Astrocyte (in vitro differentiated cells and primary cell): ENCODE measurements at regions not wholly inside any gene's neighbourhood (a gene's known extent, or its start where the extent isn't known, plus 50 kb on each side); places are given as distances from the start of the nearest gene placed in this dataset.
"Not testable (repeated sequence)": the region's sequence is repeated elsewhere in the genome, so short reads cannot be mapped to it uniquely, and the experiment has no call there.

Source experiments
- DNase-seq: peaks from one replicate; pipeline ENCODE4 v3.0.0-alpha.2; 2010; ENCODE audit warnings: low read depth
- FAIRE-seq: peaks from 2 replicates; lab custom pipeline; 2011; peaks lifted over from hg19 to GRCh38; lab: Jason Lieb, UNC
- H2AFZ ChIP-seq: 2 replicates; pipeline ENCODE4 v1.6.0; 2012; ENCODE audit warnings: low read depth, low read length, inconsistent platforms
- H3K27ac ChIP-seq: 2 replicates; pipeline ENCODE4 v1.5.1; 2011; ENCODE audit warnings: low read depth, low read length, inconsistent platforms
- H3K27me3 ChIP-seq: 2 replicates; pipeline ENCODE4 v1.6.0; 2011; ENCODE audit warnings: low read length, inconsistent platforms; ENCODE audit not compliant: insufficient read depth
- H3K36me3 ChIP-seq: 2 replicates; pipeline ENCODE4 v1.5.1; 2011; ENCODE audit warnings: low read length, inconsistent platforms; ENCODE audit not compliant: insufficient read depth
- H3K4me1 ChIP-seq: 2 replicates; pipeline ENCODE4 v1.5.1; 2011; ENCODE audit warnings: low read length, inconsistent platforms; ENCODE audit not compliant: insufficient read depth
- H3K4me2 ChIP-seq: 2 replicates; pipeline ENCODE4 v1.6.0; 2012; ENCODE audit warnings: low read length, inconsistent platforms
- H3K4me3 ChIP-seq: 2 replicates; pipeline ENCODE4 v1.5.1; 2011; ENCODE audit warnings: low read depth, mild to moderate bottlenecking, low read length, inconsistent platforms; ENCODE audit not compliant: insufficient read depth
- H3K79me2 ChIP-seq: 2 replicates; pipeline ENCODE4 v1.6.0; 2012; ENCODE audit warnings: mild to moderate bottlenecking, low read length, inconsistent platforms; ENCODE audit not compliant: insufficient read depth
- H3K9ac ChIP-seq: 2 replicates; pipeline ENCODE4 v1.6.0; 2012; ENCODE audit warnings: mild to moderate bottlenecking, low read length, inconsistent platforms
- H3K9me3 ChIP-seq: 2 replicates; pipeline ENCODE4 v1.5.1; 2012; ENCODE audit warnings: low read depth, mild to moderate bottlenecking, low read length, inconsistent platforms; ENCODE audit not compliant: insufficient read depth
- H4K20me1 ChIP-seq: 2 replicates; pipeline ENCODE4 v1.6.0; 2012; ENCODE audit warnings: low read length, inconsistent platforms; ENCODE audit not compliant: insufficient read depth
- H3K27ac Mint-ChIP-seq: one replicate; pipeline ENCODE4 v1.8.0; 2021; ENCODE audit warnings: mild to moderate bottlenecking, mixed read lengths; ENCODE audit not compliant: unreplicated experiment
- H3K27me3 Mint-ChIP-seq: one replicate; pipeline ENCODE4 v1.8.0; 2021; ENCODE audit warnings: low read depth, mixed read lengths; ENCODE audit not compliant: unreplicated experiment
- H3K36me3 Mint-ChIP-seq: one replicate; pipeline ENCODE4 v1.8.0; 2021; ENCODE audit warnings: low read depth, mixed read lengths; ENCODE audit not compliant: unreplicated experiment
- H3K4me1 Mint-ChIP-seq: one replicate; pipeline ENCODE4 v1.8.0; 2021; ENCODE audit warnings: low read depth, mixed read lengths; ENCODE audit not compliant: unreplicated experiment
- H3K4me3 Mint-ChIP-seq: one replicate; pipeline ENCODE4 v1.8.0; 2021; ENCODE audit warnings: mild to moderate bottlenecking, moderate library complexity, mixed read lengths; ENCODE audit not compliant: unreplicated experiment
- H3K9me3 Mint-ChIP-seq: one replicate; pipeline ENCODE4 v1.8.0; 2021; ENCODE audit warnings: mild to moderate bottlenecking, mixed read lengths; ENCODE audit not compliant: unreplicated experiment
- EZH2 ChIP-seq: IDR thresholded peaks from 2 replicates; pipeline ENCODE4 v1.6.1; 2012; ENCODE audit warnings: mild to moderate bottlenecking, low read length, inconsistent platforms; ENCODE audit not compliant: insufficient read depth
- TF ChIP-seq, protein P1 (sequence below): IDR thresholded peaks from 2 replicates; pipeline ENCODE4 v1.5.1; 2011; ENCODE audit warnings: low read depth, mild to moderate bottlenecking, inconsistent platforms, low read length, moderate library complexity; ENCODE audit not compliant: insufficient read depth

- DNase-seq: no peak
- H3K27me3 Mint-ChIP-seq: peaks cover 71% of the 10 kb centered on the region
- no peak for FAIRE-seq
Observed at GRCh38 chr17:77804796-77805426, 153.6 kb upstream of the TNRC6C start.

GRCh38 chr17:77805970-77806369 is 152.5 kb upstream of the TNRC6C start:
- H3K4me2 ChIP-seq, H3K36me3 Mint-ChIP-seq, H3K4me3 Mint-ChIP-seq, H3K79me2 ChIP-seq, H3K9ac ChIP-seq, H3K27ac Mint-ChIP-seq, H3K4me3 ChIP-seq, H3K36me3 ChIP-seq, DNase-seq, H3K9me3 ChIP-seq, FAIRE-seq, H2AFZ ChIP-seq, H3K4me1 ChIP-seq, H3K9me3 Mint-ChIP-seq, H4K20me1 ChIP-seq, H3K27ac ChIP-seq, H3K4me1 Mint-ChIP-seq: not testable (repeated sequence)
- H3K27me3 Mint-ChIP-seq: peaks cover 72% of the 10 kb centered on the region
- H3K27me3 ChIP-seq: peaks cover 38% of the 10 kb centered on the region

More at GRCh38 chr17:77804796-77805426, 153.6 kb upstream of the TNRC6C start:
- H3K79me2 ChIP-seq: no peaks in the 10 kb centered on the region
- Mint-ChIP-seq H3K27ac (no peak overlapping the region), H3K9me3 (peaks cover 3% of the 10 kb centered on the region), H3K4me3 (no peak overlapping the region), H3K36me3 (no peaks in the 10 kb centered on the region), H3K4me1 (no peaks in the 10 kb centered on the region)
- H3K27me3 ChIP-seq: peaks cover 38% of the 10 kb centered on the region
- H3K4me2 ChIP-seq: no peak overlapping the region
- no peak overlapping the region for H3K4me3 ChIP-seq
- H3K9me3 ChIP-seq: no peaks in the 10 kb centered on the region
- no peak overlapping the region for H2AFZ ChIP-seq
- TF ChIP-seq EZH2: no peak
- TF ChIP-seq, protein P1, sequence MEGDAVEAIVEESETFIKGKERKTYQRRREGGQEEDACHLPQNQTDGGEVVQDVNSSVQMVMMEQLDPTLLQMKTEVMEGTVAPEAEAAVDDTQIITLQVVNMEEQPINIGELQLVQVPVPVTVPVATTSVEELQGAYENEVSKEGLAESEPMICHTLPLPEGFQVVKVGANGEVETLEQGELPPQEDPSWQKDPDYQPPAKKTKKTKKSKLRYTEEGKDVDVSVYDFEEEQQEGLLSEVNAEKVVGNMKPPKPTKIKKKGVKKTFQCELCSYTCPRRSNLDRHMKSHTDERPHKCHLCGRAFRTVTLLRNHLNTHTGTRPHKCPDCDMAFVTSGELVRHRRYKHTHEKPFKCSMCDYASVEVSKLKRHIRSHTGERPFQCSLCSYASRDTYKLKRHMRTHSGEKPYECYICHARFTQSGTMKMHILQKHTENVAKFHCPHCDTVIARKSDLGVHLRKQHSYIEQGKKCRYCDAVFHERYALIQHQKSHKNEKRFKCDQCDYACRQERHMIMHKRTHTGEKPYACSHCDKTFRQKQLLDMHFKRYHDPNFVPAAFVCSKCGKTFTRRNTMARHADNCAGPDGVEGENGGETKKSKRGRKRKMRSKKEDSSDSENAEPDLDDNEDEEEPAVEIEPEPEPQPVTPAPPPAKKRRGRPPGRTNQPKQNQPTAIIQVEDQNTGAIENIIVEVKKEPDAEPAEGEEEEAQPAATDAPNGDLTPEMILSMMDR: no peak
- no peaks in the 10 kb centered on the region for H4K20me1 ChIP-seq
- no peak overlapping the region for H3K27ac ChIP-seq
- H3K36me3 ChIP-seq: no peaks in the 10 kb centered on the region
- no peaks in the 10 kb centered on the region for H3K4me1 ChIP-seq
- H3K9ac ChIP-seq: no peak overlapping the region

DNA sequence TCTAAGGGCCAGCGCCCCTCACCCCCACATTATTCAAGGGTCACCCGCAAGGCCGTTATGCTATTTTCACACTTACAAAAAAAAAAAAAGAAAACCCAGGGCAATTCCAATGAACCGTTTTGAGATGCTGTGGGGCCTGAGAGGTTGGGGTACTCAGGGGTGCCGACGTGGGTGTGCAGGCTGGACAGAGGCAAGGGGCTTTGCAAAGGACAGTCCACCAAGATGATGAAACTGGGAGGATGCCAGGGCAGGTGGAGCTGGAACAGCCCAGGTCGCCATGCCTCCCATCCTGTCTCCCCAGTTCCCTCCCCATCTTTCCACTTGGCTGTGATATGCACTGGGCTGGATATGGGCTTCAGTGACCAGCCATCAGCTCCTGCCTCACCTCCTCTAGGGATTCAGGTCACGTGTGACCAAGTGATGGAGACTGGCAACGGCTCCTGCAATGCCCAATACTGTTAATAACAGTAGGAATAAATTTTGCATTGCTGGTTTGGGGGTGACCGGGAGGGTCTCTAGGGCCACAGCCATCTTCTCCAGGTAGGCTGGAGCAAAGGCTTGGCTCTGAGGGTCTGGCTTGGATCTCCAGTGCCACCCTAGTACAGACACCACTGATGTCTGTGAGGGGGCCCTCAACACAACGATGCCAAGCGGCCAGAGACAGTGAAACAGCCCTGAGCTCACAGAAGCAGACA is 151.3 kb upstream of the TNRC6C start:
- Histone ChIP-seq H3K4me2 (no peak overlapping the region), H3K4me1 (peaks cover 19% of the 10 kb centered on the region), H3K79me2 (no peaks in the 10 kb centered on the region), H4K20me1 (no peaks in the 10 kb centered on the region), H3K4me3 (no peak overlapping the region), H3K36me3 (no peaks in the 10 kb centered on the region), H3K27me3 (peaks cover 29% of the 10 kb centered on the region), H2AFZ (no peak overlapping the region), H3K9me3 (no peaks in the 10 kb centered on the region), H3K27ac (no peak overlapping the region), H3K9ac (no peak overlapping the region)
- TF ChIP-seq, protein P1: no peak
- no peak for TF ChIP-seq EZH2
- H3K9me3 Mint-ChIP-seq: peaks cover 3% of the 10 kb centered on the region
- H3K4me3 Mint-ChIP-seq: no peak overlapping the region
- H3K27me3 Mint-ChIP-seq: peaks cover 70% of the 10 kb centered on the region
- peaks cover 4% of the 10 kb centered on the region for H3K4me1 Mint-ChIP-seq
- no peak for DNase-seq
- no peak for FAIRE-seq
- no peaks in the 10 kb centered on the region for H3K36me3 Mint-ChIP-seq
- H3K27ac Mint-ChIP-seq: no peak overlapping the region
